HG02852 (cell line): ENCODE measurements at regions not wholly inside any gene's neighbourhood (a gene's known extent, or its start where the extent isn't known, plus 50 kb on each side); places are given as distances from the start of the nearest gene placed in this dataset.

Source experiments
- ATAC-seq: cut with Tn5 transposase; IDR thresholded peaks from one replicate; pipeline ENCODE4 v1.9.1; 2021; ENCODE audit warnings: mild to moderate bottlenecking, moderate library complexity; ENCODE audit not compliant: unreplicated experiment

- ATAC-seq, result no peak
Measured at GRCh38 chr2:146952696-146953095, 892.1 kb upstream of the ACVR2A start.

DNA sequence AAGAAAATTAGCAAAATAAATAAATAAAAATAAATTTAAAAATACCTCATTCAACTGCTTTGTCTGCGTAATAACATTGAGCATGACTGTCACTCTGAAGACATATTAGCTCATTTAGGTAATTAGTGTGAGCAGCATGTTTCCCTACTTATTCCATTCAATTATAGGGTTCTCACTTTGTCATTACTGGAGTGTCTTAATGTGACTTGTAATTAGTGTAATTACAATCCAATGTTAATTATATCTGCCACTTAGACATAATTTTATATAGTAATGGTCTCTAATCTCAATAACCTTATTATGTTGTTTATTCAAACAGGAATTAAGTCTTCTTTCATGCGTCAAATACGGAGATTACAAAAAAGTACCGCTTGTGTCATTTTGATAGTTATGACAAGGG is 893.9 kb upstream of the ACVR2A start:
- ATAC-seq, result no peak

DNA sequence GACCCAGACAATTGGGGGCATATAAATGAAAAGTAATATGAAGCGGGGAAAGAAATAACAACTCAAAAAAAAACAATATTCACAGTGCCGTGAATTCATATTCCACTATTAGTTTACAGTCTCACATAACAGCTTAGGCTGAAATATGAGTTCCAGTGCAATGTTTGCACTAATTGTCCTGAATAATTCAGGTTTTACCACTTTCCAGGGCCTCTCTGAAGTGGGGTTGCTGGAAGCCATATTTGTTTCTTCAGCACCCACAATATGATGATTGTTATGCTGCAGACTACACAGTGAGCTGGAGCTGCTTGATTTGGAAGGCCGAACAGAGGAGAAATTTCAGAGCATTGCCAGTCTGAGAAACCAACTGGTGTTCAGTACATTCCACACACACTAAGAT is 894.5 kb upstream of the ACVR2A start:
- ATAC-seq, result no peak

DNA sequence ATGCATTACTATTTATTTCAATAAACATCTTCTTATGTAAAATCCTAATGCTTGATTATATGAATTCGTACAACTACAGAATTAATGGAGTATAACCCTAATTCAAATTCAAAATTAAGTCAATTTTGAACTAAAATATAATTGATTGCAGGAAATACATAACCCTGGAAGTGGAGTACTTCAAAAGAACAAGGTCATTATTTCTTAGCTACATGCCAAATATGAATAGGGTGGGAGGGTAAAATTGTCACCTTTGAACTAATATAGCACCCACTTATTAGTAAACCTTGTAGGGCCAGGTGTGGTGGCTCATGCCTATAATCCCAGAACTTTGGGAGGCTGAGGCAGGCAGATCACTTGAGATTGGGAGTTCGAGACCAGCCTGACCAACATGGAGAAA is 895.4 kb upstream of the ACVR2A start:
- ATAC-seq, result no peak

DNA sequence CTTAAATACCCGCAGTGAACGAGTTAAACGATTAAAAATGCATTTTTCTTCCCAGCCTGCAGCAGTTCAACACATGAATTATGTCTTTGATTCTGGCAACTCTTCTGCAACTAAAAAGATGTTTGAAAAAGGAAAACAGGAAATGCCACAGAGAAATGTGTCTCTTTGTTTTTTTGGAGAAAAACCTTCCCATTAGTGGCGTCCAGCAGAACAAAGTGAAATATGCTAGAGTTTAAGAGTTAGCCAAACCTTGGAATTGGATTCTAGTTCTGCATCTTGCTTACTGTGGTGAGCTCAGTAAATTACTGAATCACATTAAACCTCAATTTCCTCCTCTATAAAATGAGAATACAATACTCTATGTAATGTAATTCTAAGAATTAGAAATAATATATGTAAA is 900.2 kb upstream of the ACVR2A start:
- ATAC-seq, result no peak

GRCh38 chr2:146939991-146940685 is 904.7 kb upstream of the ACVR2A start:
- no peak for ATAC-seq

- no peak for ATAC-seq
Measured at GRCh38 chr2:146934921-146935320, 909.9 kb upstream of the ACVR2A start.

GRCh38 chr2:146931109-146931508 is 913.7 kb upstream of the ACVR2A start:
- peak; percentile 53 for ATAC-seq

DNA sequence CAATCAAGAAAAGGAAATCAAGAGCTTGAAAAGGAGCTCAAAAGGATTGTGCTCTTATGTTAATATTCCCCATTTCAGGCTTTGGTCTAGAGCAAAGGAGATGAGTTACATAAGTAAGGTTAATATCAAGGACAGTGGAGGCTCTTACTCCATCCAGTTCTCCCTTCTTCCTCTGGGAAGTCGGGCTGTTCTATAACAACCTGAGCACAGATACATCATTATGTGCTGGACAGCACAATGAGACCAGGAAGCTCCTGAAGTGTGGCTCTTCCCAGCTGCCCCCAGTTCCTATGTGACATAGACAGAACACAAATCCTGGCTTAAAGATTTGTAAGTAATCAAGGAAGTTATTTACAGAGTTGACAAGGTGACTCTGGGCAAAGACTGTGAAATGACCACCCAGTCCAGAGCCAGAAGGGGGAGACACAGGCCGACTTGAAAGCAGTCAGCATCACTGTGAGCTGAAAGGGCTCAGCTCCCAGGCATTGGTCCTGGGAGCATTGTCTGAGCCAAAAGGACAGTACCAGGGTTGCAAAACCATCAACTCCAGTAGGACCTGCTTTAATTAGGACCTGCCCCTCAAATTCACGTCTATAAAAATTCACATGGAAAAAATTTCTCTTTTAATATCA is 917.6 kb upstream of the ACVR2A start:
- no peak for ATAC-seq

DNA sequence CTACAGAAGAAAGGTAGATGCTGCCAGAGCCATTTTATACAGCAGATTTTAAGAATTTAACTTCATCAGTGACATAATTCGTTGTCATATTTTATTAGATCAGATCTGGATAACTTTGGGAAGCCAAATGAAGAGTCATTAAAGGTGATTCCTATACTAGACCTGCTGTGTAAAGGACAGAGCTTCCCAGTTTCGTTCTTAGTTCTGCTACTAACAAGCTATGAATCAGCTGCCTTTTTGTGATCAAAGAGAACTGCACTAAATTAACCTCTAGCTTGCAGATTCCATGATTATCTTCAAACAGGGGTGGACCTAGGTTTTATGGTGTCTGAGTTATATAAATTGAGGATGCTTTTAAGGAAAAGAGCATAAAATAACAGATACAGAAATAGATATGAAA is 926.5 kb upstream of the ACVR2A start:
- ATAC-seq, result no peak

- ATAC-seq, result no peak
Measured at GRCh38 chr2:146917431-146918042, 927.3 kb upstream of the ACVR2A start.

- no peak for ATAC-seq
Measured at GRCh38 chr2:146916914-146917313, 927.9 kb upstream of the ACVR2A start.

- ATAC-seq, result no peak
Measured at GRCh38 chr2:146913476-146913875, 931.4 kb upstream of the ACVR2A start.

DNA sequence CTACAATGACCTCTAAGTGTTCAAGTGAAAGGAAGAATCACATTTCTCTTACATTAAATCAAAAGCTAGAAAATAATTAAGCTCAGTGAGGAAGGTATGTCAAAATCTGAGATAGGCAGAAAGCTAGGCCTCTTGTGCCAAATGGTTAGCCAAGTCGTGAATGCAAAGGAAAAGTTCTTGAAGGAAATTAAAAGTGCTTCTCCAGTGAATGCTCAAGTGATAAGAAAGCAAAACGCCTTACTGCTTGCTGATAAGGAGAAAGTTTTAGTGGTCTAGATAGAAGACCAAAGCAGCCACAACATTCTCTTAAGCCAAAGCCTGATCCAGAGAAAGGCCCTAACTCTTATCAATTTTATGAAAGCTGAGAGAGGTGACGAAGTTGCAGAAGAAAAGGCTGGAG is 932.3 kb upstream of the ACVR2A start:
- no peak for ATAC-seq

- ATAC-seq, result no peak
Measured at GRCh38 chr2:146908776-146909175, 936.1 kb upstream of the ACVR2A start.

DNA sequence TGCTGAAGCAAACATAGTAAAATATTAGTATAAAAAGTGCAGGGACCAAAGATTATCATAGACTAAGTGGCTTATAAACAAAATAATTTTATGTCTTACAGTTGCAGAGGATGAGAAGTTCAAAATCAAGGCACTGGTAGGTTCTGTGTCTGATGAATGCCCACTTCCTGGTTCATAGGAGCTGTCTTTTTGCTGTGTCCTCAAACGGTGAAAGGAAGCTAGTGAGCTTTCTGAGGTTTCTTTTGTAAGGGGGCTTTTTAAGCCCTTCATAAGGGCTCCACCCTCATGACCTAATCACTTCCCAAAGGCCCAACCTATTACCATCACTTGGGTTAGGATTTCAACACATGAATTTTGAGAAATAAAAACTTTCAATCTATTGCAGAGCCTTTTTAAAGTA is 946.7 kb upstream of the ACVR2A start:
- no peak for ATAC-seq

GRCh38 chr2:146894514-146894913 is 950.3 kb upstream of the ACVR2A start:
- no peak for ATAC-seq

DNA sequence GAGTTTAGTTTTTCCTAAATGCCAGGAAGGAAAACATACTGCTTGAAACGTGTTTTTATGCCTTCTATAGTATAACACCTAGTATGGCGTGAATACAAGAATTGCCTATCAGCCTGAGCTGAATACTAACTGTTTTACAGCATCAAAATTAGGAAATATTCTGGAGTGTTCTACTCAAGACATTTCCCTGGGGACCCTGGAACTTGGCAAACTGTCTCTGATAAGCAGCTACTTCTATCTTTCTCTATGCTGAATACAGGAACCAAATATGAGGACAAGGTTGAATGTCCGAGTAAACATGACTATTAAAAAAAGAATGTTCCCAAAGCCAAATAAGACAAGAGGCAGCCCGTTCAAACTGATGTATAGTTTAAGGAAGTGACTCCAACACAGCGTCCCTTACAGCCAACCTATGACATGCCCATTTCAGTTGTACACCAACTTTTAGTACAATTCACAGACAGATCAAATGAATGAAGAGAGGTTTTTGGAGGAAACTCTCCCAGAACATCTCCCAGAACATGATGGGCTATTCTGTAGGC is 951.3 kb upstream of the ACVR2A start:
- no peak for ATAC-seq

DNA sequence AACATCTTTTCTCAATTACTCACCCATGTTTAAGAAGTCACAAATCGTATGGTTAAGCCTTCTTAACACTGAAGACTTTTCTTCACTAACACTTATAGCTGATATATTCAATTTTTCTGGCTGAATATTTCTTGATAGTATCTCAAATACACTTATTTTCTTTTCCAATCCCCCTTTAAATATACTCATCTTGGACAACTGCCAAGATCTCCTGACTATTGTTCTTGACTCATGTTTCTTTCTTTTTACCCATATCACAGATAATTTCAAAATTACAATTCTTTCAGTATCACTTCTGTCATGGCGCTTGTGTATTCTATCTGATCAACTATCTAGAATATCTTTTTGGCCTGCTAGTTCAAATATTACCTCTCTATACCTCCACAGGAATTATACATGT is 954.3 kb upstream of the ACVR2A start:
- ATAC-seq, result no peak

- no peak for ATAC-seq
Measured at GRCh38 chr2:146879882-146880281, 964.9 kb upstream of the ACVR2A start.

GRCh38 chr2:146874260-146874658 is 970.6 kb upstream of the ACVR2A start:
- ATAC-seq, result no peak

- ATAC-seq, result no peak
Measured at GRCh38 chr2:146873646-146874259, 971.1 kb upstream of the ACVR2A start.
